ENCODE measurements at regions not wholly inside any gene's neighbourhood (a gene's known extent, or its start where the extent isn't known, plus 50 kb on each side); places are given as distances from the start of the nearest gene placed in this dataset.

DNA sequence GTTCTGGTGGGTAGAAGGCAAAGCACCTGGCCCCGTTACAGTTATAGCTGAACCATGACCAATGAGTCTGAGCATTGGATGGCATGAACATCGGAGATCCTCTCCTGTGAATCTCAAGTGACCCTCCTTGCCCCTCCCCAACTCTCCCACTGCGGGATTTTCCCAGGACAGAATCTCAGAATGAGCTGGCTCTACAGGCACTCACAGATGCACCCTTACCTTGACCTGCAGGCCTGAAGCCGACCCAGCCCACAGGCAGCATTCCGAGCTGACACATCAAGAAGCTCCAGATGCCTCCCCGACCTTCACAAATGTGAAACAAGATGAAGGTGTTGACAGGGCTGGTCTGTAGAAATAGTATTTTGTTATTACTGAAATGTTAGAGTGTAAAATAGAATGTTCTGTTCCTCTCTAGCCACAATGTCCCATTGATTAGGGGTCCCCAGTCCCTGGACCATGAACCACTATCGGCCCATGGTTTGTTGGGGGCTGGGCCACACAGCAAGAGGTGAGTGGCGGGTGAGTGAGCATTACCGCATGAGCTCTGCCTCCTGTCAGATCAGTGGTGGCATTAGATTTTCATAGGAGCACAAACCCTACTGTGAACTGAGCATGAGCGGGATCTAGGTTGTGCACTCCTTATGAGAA, 263.4 kb downstream of the AUH start:
- no peak for FAIRE-seq
- no peak for DNase-seq (ENCODE audit: low spot score)

DNA sequence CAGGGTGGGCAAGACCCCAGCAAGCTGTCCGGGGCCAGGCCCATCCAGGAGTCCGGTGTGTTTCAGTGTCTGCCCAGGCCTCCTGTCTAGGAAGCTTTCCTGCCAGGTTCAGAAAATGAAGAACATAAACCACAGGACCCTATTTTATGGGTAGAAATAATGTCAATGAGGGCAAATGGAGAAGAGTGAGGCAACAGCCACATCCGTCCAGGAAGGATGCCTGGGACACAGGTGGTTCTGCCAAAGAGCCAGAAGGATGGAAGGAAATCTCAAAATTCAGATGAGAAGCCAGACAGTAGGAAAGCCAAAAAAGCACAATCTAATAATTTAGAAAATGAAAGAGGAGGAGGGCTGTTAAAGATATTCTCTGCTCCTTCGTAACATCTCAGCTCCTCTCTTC, 262.3 kb downstream of the AUH start:
- FAIRE-seq, result no peak
- no peak for DNase-seq (ENCODE audit: low spot score)

DNA sequence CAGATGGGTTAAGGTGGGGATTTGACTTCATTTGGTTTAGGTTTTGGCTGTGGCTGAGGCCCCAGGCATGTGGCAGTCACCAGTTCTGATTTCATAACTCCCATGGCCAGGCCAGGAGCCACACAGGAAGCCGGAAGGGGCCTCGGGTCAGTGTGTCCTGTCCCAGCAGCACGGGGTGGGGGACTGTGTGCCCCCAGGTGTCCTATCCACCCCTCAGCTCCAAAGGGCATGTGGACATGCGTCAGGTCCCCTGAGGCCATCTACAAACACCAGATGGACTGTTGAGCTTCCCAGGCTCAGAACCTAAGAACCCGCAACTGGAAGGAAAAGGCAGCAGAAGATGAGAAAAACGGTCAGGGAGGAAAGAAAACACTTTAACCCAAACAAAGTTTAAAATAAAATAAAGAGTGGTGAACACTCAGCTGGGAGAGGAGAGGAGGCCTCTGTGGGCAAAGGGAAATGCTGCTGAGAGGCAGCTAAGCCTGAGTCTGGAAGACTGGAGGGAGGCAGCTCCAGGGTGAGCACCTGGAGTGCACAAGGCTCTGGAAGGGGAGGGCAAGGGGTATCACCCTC, 260.8 kb downstream of the AUH start:
- FAIRE-seq, result no peak
- DNase-seq (ENCODE audit: low spot score), result no peak

GRCh38 chr9:91101611-91102168, 260.0 kb downstream of the AUH start:
- FAIRE-seq (no peak), DNase-seq (ENCODE audit: low spot score) (no peak)

- no peak for DNase-seq (ENCODE audit: low spot score)
- FAIRE-seq, result no peak
Observed at GRCh38 chr9:91102269-91102668, 259.4 kb downstream of the AUH start.

DNA sequence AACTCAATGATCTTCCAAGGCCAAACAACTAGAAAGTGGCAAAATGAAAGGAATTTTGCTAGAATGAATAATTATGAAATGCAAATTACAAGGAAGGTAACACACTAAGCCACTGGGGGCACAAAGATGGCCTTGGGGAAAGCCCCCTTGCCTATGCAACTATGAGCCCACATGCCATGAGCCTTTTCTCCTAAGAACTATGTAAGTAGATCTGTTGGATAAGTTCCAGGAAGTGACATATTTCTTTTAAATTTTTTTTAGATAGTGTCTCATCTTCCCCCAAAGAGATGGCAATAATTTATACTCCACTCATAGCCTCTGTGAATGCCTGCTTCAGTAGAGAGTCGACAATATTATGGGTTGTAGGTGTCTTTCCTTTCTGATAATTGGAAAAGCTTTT, 257.8 kb downstream of the AUH start:
- DNase-seq (ENCODE audit: low spot score) (no peak), FAIRE-seq (no peak)

GRCh38 chr9:91106415-91107081, 255.2 kb downstream of the AUH start:
- no peak for DNase-seq (ENCODE audit: low spot score)
- FAIRE-seq, result no peak

- no peak for FAIRE-seq
- DNase-seq (ENCODE audit: low spot score), result no peak
Observed at GRCh38 chr9:91111226-91111625, 250.5 kb downstream of the AUH start.

GRCh38 chr9:91111876-91112275, 249.8 kb downstream of the AUH start:
- FAIRE-seq (no peak), DNase-seq (ENCODE audit: low spot score) (no peak)

- DNase-seq (ENCODE audit: low spot score) (no peak), FAIRE-seq (no peak)
Observed at GRCh38 chr9:91113016-91113415, 248.7 kb downstream of the AUH start.

DNA sequence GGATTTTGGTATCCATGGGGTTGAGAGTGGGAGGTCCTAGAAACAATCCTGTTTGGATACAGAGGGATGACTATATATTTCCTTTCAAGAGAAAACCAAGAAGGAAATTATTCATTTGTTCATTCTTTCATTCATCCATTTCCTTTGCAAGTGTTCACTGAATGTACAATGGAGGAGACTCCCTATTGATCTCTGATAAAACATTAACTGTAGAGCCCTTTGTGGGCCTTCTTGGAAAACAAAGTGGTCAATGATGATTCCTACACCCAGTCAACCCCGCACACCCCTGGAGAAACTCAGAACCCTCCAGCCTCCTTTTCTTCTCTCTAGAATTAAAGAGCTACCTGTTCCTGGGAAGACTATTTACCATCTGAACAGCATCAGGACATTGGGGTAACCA, 247.3 kb downstream of the AUH start:
- FAIRE-seq, result no peak
- DNase-seq (ENCODE audit: low spot score), result no peak

DNA sequence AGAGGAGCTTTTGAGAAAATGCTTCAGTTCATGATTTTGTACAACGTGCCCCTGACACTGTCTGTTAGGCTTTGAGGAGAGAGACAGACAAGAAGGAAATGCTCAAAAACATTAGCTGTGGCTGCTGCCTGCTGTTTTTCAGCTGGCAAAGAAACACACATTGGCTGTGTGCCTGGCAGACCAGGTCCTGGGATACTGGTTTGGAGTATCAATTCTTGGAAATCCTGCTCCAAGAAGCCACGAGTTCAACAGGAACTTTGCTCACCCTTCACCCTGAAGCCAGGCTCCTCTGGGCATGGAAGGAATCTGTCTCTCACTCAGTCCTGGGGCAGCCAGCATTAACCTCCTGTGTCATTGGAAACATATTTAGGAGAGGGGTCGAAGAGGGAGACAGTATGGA, 245.5 kb downstream of the AUH start:
- FAIRE-seq (no peak), DNase-seq (ENCODE audit: low spot score) (no peak)

GRCh38 chr9:91116711-91117110, 245.0 kb downstream of the AUH start:
- DNase-seq (ENCODE audit: low spot score) (no peak), FAIRE-seq (no peak)

- DNase-seq (ENCODE audit: low spot score) (no peak), FAIRE-seq (no peak)
Observed at GRCh38 chr9:91117474-91117891, 244.2 kb downstream of the AUH start.

DNA sequence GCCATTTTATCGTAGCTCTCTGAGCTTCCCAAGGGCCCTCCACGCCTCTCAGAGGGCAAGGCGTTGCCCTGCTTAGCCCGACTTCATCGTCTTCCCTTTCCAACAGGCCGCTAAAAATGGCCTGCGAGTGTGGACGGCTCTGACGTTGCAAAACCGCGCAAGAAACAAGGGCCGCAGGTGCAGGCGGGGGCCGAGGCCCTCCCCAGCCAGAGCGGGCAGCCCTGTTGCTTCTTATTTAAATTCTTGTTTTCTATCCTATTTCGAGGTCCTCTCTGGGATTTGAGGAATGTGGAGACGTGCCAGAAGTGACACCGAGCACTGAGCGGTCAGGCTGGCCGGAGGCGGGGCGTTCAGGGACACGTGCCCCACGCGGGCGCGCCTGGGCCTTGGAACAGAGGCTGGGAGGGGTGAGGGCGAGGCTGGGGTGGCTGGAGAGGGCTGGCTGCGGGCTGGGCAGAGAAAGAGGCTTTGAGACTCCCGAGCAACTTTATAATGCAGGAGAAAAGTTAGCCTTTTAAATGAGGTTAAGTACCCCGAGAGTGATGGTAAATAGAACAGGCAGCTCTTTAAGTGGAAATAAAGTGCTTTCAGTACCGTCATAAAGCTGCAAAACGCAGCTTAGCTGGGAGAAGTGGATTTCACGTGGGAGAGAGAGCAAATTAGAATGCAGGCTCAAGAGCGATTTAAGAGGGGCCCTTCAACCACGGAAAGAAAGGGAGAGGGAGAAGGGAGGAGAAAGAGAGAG, 243.6 kb downstream of the AUH start:
- DNase-seq (ENCODE audit: low spot score) (no peak), FAIRE-seq (no peak)

GRCh38 chr9:91118704-91119025, 243.1 kb downstream of the AUH start:
- DNase-seq (ENCODE audit: low spot score) (no peak), FAIRE-seq (no peak)

DNA sequence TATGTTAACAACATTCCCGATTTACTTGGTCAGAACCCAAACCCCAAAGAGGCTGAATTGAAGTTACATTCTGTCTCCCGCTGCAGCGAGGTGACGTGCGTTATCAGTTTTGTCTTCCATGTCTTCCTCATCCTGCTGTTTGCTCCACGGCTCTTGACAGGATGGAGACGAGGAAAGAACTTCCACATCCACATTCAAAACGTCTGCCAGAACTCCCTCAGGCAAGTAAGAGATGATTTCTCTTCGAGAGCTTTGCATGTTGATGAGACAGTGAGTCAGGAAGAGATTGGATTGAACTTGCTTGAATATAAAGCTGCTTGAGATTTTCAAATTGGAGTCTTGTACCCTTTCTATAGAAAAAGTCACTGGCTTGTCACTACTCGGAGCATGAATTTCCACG, 242.6 kb downstream of the AUH start:
- FAIRE-seq (no peak), DNase-seq (ENCODE audit: low spot score) (no peak)

GRCh38 chr9:91119679-91120078, 242.0 kb downstream of the AUH start:
- no peak for DNase-seq (ENCODE audit: low spot score)
- no peak for FAIRE-seq

DNA sequence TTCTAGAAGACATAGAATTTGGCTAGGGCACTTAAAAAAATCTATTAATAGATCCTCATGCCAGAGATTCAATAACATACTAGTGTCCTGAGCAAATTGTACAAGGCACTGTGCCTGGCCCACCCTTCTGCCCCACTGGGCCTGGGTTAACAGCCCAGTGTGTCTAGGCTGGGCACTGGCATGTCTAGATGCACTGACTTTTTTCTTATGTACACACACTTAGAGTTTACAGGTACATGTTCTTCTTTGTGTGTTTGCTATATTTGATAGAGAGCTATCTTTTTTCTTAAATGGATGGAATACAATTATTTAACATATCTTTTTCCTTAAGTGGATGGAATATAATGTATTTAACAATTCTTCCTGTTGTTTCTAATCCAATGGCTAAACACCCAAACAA, 241.5 kb downstream of the AUH start:
- FAIRE-seq (no peak), DNase-seq (ENCODE audit: low spot score) (no peak)

DNA sequence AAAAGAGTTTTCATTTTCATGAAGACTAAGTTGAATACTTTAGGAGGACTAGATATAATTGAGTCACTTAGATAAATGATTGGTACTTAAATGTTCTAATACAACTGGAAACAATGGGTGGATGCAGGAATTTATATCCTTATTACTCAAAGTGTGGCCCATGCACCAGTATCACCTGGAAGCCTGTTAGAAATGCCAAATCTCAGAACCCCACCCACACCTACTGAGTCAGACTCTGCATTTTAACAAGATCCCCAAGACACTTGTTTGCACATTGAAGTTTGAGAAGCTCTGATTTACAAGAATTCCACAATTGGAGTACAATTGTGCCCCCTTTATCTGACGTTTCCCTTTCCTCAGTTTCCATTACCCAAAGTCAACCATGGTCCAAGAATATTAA, 239.0 kb downstream of the AUH start:
- DNase-seq (ENCODE audit: low spot score) (no peak), FAIRE-seq (no peak)

GRCh38 chr9:91126761-91127445, 234.8 kb downstream of the AUH start:
- DNase-seq (ENCODE audit: low spot score), result no peak
- no peak for FAIRE-seq

- no peak for DNase-seq (ENCODE audit: low spot score)
- peak; percentile 77 for FAIRE-seq
Observed at GRCh38 chr9:91127653-91128052, 234.1 kb downstream of the AUH start.

All from RCC 7860 (cell line).